ENCODE measurements at regions not wholly inside any gene's neighbourhood (a gene's known extent, or its start where the extent isn't known, plus 50 kb on each side); places are given as distances from the start of the nearest gene placed in this dataset.

DNA sequence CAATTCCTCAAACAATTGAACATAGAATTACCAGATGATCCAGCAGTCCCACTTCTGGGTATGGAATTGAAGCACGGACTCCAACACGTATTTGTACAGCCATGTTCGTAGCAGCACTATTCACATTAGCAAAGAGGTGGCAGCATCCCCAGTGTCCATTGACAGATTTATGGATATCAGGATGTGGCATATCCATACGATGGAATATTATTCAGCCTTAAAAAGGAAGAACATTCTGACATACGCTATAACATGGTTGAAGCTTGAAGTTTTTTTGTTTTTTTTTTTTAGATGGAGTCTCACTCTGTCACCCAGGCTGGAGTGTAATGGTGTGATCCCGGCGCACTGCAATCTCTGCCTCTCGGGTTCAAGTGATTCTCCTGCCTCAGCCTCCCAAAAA lies 220.6 kb downstream of the ZIC5 start:
- intact Hi-C loops (cut with micrococcal nuclease) = no loop called here
- Mint-ChIP-seq H3K27me3 (no peaks in the 10 kb centered on the region), H3K4me1 (ENCODE audit: low read depth) (no peaks in the 10 kb centered on the region), H3K36me3 (peaks cover 3% of the 10 kb centered on the region), H3K9me3 (no peaks in the 10 kb centered on the region), H3K4me3 (no peak overlapping the region), H3K27ac (no peak overlapping the region)
- ChIA-PET CTCF (no interaction called here), POLR2A (no interaction called here)
- no peak for DNase-seq

DNA sequence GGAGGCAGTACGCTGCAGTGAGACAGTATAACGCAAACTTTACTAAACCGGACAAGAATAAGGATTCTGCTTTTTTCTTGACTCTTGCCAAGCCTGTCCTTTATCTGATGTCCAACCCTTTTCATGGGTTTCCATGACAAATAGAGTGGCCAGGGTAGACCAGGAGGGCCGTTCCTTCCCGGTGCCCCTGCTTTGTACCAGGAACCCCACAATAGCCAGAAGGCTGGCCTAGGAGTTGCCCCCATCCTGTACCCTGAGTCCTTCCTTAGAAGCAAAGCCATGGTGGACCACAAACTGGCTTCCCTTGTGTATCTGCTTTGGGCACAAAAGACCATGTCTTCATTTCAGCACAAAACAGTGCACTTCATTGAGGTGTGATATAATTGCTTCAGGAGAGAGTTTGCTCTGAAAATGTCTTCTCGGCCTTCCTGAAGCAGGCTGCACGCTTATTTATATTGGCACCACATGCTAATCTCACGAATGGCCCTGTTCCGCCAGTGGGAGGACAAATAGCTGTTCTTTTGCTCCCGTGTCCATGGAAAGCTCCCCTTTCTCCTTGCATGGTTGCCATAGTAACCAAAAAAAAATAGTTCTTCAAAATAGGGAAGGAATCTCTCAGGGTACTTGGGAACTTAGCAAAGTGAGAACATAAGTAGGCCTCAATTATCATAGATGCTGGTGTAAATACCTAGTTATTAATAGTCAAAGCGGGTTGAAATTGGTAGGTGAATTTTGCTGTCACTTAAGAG lies 222.1 kb downstream of the ZIC5 start:
- Mint-ChIP-seq H3K9me3 (no peaks in the 10 kb centered on the region), H3K4me3 (no peak overlapping the region), H3K36me3 (peaks cover 3% of the 10 kb centered on the region), H3K27me3 (no peaks in the 10 kb centered on the region), H3K27ac (no peak overlapping the region), H3K4me1 (ENCODE audit: low read depth) (no peaks in the 10 kb centered on the region)
- intact Hi-C loops (cut with micrococcal nuclease) = no loop called here
- ChIA-PET CTCF (no interaction called here), POLR2A (interaction anchor here (0.6 kb wide), 1 partner anchor 81 kb away, joined by 4 read pairs; no protein-coding TSS in a partner anchor)
- no peak for DNase-seq

DNA sequence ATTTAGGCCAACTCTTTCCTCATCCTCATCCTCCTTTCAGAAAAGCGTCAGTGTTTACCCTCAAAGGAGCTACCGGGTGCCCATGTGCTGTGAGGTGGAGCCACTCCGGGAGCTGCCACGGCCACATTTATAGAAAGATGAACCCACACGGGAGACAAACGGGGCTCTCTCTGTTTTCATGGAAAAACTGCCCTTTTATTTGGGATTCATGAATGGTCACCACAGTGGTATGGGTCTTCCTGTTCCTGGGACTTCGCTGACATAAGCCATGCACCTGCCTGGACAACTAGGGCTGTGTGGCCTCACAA lies 224.2 kb downstream of the ZIC5 start:
- Mint-ChIP-seq H3K4me1 (ENCODE audit: low read depth) (no peaks in the 10 kb centered on the region), H3K36me3 (peaks cover 3% of the 10 kb centered on the region), H3K4me3 (no peak overlapping the region)

DNA sequence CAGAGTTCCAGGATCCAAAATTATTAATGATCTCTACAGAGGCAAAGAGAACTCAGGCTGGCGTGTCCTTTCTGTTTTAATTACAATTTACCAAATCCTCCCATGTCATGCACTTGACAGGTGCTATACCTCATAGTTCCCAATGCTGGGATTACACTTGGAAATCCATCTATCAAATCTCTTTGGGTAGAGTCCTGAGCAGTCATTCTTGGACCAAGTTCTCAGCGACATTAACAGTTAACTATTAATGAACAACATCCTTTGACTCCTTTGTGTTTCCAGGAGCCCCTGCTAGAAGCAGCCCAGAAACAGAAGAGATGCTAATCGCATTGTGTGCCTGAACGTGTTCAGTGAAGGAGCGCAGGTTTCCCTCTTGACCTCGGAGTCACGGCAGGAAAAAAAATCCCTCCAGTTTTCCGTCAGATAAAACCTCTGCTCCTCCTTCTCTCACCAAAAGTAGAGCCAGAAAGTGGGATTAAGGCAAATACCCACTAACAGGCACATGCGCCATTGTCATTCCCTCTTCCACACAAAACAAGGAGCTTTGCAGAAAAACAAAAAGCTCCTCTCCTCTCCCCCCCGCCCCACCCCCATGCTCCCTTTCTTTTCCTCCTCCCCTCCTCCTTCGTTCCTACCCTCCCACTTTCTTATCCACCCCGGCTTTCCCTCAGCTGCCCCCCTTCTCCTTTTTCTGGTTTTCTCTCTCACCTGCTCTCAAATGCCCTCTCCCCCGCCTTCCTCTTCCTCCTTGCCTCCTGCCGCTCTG lies 224.7 kb downstream of the ZIC5 start:
- H3K27me3 Mint-ChIP-seq = no peaks in the 10 kb centered on the region
- POLR2A ChIA-PET = interaction anchor here (0.5 kb wide), 1 partner anchor 309 kb away, joined by 3 read pairs; no protein-coding TSS in a partner anchor
- H3K4me1 Mint-ChIP-seq (ENCODE audit: low read depth) = no peaks in the 10 kb centered on the region
- no peak for DNase-seq
- H3K36me3 Mint-ChIP-seq = peaks cover 3% of the 10 kb centered on the region
- CTCF ChIA-PET = no interaction called here
- intact Hi-C loops (cut with micrococcal nuclease) = no loop called here
- H3K9me3 Mint-ChIP-seq = no peaks in the 10 kb centered on the region
- no peak overlapping the region for H3K27ac Mint-ChIP-seq
- H3K4me3 Mint-ChIP-seq = no peak overlapping the region

More for the DNA sequence above, 224.2 kb downstream of the ZIC5 start:
- no peak for DNase-seq
- H3K27ac Mint-ChIP-seq = no peak overlapping the region
- ChIA-PET POLR2A (no interaction called here), CTCF (no interaction called here)
- intact Hi-C loops (cut with micrococcal nuclease) = no loop called here
- no peaks in the 10 kb centered on the region for H3K9me3 Mint-ChIP-seq
- H3K27me3 Mint-ChIP-seq = no peaks in the 10 kb centered on the region

DNA sequence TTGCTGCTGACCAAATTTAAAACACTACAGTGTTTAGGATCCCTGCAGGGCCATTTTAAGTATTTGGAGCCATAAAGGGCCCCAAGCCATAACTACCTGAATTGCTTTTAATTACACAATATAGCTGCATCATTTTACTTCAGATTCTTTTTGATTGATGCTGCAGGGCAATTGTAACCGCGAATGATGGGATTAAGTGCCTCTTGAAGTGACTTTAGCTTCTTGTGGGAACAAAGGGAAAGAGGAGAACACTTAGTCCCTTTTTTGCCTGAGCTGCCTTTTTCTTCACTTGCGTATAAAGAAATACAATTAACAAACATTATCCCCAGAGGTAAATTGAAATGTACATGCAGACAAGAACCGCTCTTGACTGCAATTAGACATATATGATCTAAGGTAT lies 228.5 kb downstream of the ZIC5 start:
- POLR2A ChIA-PET = no interaction called here
- Mint-ChIP-seq H3K27me3 (no peaks in the 10 kb centered on the region), H3K4me3 (no peak overlapping the region), H3K4me1 (ENCODE audit: low read depth) (no peaks in the 10 kb centered on the region), H3K27ac (no peak overlapping the region), H3K36me3 (peaks cover 3% of the 10 kb centered on the region), H3K9me3 (no peaks in the 10 kb centered on the region)
- CTCF ChIA-PET = no interaction called here
- no peak for DNase-seq
- intact Hi-C loops (cut with micrococcal nuclease) = no loop called here

DNA sequence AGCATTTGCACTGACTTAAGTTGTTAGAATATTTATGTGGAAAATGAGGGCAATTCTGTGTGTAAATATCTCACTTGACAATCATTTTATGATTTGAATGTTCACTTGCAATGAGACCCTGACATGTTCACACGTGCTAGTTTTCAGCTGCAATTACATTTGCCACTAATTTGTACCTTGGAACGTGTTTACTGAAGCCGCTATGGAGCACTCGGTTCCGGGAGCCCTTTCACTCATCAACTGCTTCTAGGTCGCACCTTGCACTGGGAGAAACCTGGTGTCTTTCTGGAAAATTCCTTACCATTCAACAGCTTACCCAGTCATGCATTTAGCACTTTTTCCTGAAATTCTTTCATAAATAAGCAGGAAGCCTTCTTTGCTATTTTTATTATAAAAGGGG lies 229.6 kb downstream of the ZIC5 start:
- ChIA-PET POLR2A (no interaction called here), CTCF (no interaction called here)
- no peaks in the 10 kb centered on the region for H3K4me1 Mint-ChIP-seq (ENCODE audit: low read depth)
- H3K27me3 Mint-ChIP-seq = no peaks in the 10 kb centered on the region
- no peak for DNase-seq
- no peaks in the 10 kb centered on the region for H3K9me3 Mint-ChIP-seq
- no peak overlapping the region for H3K4me3 Mint-ChIP-seq
- no peak overlapping the region for H3K27ac Mint-ChIP-seq
- intact Hi-C loops (cut with micrococcal nuclease) = no loop called here
- no peaks in the 10 kb centered on the region for H3K36me3 Mint-ChIP-seq

DNA sequence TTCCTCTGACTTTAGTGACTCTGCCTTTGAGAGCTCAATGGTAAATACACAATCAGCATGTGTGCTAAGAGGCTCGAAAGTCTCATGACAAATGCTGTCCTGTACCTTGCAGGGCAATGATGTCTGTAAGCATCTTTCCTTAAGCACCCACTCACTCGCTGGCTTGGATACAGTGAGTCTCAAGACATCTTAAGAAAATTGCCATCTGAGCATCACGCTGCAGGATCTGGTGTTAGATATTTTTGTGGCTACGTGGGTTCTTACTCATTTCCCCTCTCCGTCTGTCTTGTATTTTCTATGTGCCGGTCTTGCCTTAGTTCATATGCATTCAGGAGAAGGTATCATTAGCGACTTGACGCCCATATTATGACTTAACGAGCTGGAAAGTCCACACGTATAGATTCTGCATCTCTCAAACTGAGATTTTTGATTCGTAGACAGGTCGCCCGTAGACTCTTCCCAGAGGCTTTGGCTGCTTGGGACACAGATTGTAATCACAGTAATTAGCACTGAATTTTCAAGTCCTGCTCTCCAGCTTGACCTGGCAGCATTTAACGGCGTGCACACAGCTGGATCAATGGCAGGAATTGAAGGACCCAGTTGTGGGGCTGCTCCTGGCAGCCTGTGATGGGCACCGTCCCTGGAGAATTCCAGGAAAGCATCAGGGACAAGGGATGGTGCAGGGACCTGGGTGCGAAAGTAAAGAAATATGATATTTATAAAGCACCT lies 231.2 kb downstream of the ZIC5 start:
- intact Hi-C loops (cut with micrococcal nuclease) = no loop called here
- Mint-ChIP-seq H3K9me3 (no peaks in the 10 kb centered on the region), H3K4me3 (no peak overlapping the region)

DNA sequence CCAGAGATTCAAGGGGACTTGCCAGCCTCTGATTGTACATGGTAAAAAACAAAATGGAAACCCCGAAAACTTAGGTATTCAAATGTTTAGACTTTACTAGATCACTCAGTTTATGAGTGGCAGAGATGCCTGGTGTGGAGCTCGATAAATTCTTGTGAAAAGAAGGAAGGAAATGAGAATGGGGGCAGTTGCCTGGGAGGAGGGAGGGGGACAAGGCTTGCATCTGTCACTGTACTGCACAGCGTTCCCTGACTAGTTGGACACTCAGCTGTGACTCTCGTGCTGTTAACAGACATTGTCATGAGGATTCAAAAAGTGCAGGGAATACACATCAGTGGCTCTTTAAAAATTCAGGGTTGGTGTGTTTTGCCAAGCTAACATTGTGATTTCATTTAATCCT lies 232.9 kb downstream of the ZIC5 start:
- intact Hi-C loops (cut with micrococcal nuclease) = no loop called here
- Mint-ChIP-seq H3K36me3 (no peaks in the 10 kb centered on the region), H3K9me3 (no peaks in the 10 kb centered on the region), H3K27ac (no peak overlapping the region), H3K27me3 (no peaks in the 10 kb centered on the region), H3K4me1 (ENCODE audit: low read depth) (no peaks in the 10 kb centered on the region), H3K4me3 (no peak overlapping the region)
- POLR2A ChIA-PET = no interaction called here
- CTCF ChIA-PET = no interaction called here
- DNase-seq = no peak

More for the DNA sequence above, 231.2 kb downstream of the ZIC5 start:
- DNase-seq = no peak
- POLR2A ChIA-PET = no interaction called here
- CTCF ChIA-PET = no interaction called here
- no peaks in the 10 kb centered on the region for H3K36me3 Mint-ChIP-seq
- no peaks in the 10 kb centered on the region for H3K4me1 Mint-ChIP-seq (ENCODE audit: low read depth)
- no peaks in the 10 kb centered on the region for H3K27me3 Mint-ChIP-seq
- H3K27ac Mint-ChIP-seq = no peak overlapping the region

DNA sequence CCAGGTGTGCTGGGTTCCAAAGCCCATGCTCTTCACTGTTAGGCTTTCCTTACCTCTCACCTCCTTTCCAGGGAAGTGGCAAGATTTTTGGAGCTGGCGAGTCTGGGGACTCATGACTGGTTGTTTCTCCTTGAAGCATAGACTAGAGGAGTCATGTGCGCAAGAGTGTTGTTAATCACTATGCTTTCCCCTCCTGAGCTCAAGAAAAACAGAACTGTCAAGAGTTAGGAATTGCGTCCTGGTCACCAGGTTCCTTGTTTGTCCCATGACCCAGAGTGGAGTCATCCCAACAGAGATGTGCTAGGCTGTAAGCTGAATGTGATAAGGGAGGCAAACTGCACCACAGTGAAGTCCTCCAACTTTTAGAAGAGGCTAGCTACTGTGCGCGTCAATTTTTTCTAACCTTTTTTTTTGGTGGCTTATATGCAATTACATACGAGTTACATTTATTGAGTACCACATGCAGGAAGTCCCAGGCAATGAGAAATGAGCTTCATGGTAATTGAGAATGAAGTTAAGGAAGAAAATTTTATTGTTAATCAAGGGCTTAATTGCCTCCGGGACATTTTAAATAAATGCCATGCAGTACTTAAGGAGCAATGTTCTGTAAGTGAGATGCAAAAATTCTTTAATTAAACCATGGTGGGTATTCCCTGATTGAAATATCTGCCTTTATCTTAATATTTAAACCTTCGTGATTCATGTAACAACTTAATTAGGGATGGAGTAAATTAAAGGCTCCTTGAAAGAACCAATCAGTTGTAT lies 233.9 kb downstream of the ZIC5 start:
- Mint-ChIP-seq H3K4me1 (ENCODE audit: low read depth) (no peaks in the 10 kb centered on the region), H3K27me3 (no peaks in the 10 kb centered on the region), H3K4me3 (no peak overlapping the region), H3K9me3 (no peaks in the 10 kb centered on the region), H3K27ac (no peak overlapping the region), H3K36me3 (no peaks in the 10 kb centered on the region)
- ChIA-PET CTCF (interaction anchor here (0.6 kb wide), 1 partner anchor 895 kb away, joined by 3 read pairs; no protein-coding TSS in a partner anchor), POLR2A (no interaction called here)
- no peak for DNase-seq
- intact Hi-C loops (cut with micrococcal nuclease) = no loop called here

DNA sequence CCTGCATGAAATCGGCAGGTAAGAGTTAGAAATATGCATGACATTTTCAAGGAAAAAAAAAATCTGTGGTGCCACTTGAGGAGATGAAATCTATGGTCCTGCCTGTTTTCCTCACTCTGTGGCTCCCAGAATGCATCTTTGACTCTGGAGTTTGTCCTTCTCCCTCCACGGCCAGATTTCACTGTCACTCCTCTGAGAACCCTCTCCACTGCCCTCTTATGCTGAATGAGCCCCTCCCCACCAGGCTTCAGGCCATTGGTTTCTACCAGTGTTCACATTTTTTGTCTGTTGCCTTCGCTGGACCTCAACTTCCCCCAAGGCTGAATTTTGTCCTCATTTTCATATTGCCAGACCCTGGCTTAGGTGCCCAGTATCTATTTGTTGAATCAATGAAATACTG lies 235.0 kb downstream of the ZIC5 start:
- no peak overlapping the region for H3K27ac Mint-ChIP-seq
- H3K9me3 Mint-ChIP-seq = no peaks in the 10 kb centered on the region
- H3K27me3 Mint-ChIP-seq = no peaks in the 10 kb centered on the region
- H3K36me3 Mint-ChIP-seq = no peaks in the 10 kb centered on the region
- DNase-seq = no peak
- ChIA-PET CTCF (no interaction called here), POLR2A (no interaction called here)
- no peak overlapping the region for H3K4me3 Mint-ChIP-seq
- H3K4me1 Mint-ChIP-seq (ENCODE audit: low read depth) = no peaks in the 10 kb centered on the region
- intact Hi-C loops (cut with micrococcal nuclease) = no loop called here

DNA sequence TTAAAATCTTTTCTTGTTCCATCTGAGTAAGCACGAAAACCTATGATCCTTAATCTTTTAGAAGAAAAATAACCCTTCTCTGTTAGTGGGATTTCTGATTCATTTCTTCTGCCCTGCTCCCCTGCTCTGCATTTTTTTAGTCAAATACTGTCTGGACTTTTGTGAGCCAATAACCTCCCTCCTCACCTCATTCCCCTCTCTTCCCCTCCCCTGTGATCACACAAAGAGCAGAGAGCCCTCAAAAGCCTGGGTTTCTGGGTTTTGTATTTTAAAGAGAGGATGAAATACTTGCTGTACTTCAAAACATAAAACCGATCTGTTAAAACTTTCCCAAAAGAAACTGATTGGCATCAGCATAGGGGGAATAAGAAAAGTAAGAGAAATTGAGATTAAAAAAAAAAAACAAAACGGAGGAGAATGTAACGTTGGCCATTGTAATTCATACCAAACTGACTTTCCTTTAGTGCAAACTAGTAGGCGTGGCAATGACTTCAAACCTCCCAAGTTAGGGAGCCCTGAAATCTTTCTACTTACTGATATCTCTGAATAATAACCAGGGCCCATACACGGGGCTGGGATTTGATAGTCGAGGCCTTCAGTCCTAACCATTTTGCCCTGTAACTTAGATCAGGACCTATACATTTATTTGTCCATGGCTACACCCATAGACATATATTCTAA lies 232.9 kb downstream of the TM9SF2 start:
- H3K36me3 Mint-ChIP-seq = no peaks in the 10 kb centered on the region
- DNase-seq = no peak
- ChIA-PET CTCF (no interaction called here), POLR2A (no interaction called here)
- H3K9me3 Mint-ChIP-seq = no peaks in the 10 kb centered on the region
- intact Hi-C loops (cut with micrococcal nuclease) = no loop called here
- no peak overlapping the region for H3K4me3 Mint-ChIP-seq
- no peaks in the 10 kb centered on the region for H3K27me3 Mint-ChIP-seq
- no peaks in the 10 kb centered on the region for H3K4me1 Mint-ChIP-seq (ENCODE audit: low read depth)
- H3K27ac Mint-ChIP-seq = no peak overlapping the region

DNA sequence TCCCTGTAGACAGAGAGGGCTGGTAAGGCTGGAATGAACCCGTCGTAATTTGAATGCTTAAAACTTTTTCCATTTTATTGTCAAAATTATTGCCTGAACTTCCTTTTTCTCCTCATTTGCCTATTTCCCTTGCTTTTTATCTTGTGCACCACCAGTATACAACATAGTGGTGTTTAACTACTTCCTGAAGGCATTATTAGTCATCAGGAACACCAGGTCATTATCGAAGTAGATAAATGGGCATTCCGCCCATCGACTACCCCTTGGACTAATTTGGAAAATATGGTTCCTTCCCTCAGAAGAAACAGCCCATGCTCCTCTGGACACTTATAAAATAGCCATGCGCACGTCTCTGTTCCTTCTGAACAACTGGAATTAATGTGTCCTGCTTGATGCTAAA lies 232.1 kb downstream of the TM9SF2 start:
- no peaks in the 10 kb centered on the region for H3K4me1 Mint-ChIP-seq (ENCODE audit: low read depth)
- H3K27ac Mint-ChIP-seq = no peak overlapping the region
- no peaks in the 10 kb centered on the region for H3K9me3 Mint-ChIP-seq
- no peak overlapping the region for H3K4me3 Mint-ChIP-seq
- ChIA-PET POLR2A (no interaction called here), CTCF (no interaction called here)
- no peaks in the 10 kb centered on the region for H3K27me3 Mint-ChIP-seq
- no peak for DNase-seq
- no peaks in the 10 kb centered on the region for H3K36me3 Mint-ChIP-seq
- intact Hi-C loops (cut with micrococcal nuclease) = no loop called here

Data from activated CD4-positive, alpha-beta memory T cell treated with anti-CD3 and anti-CD28 coated beads for 36 hours (primary cell).